Mesodermal cell (in vitro differentiated cells): ENCODE measurements at regions not wholly inside any gene's neighbourhood (a gene's known extent, or its start where the extent isn't known, plus 50 kb on each side); places are given as distances from the start of the nearest gene placed in this dataset.
A peak's percentile ranks its signal among the peaks of the same experiment; 100 is the strongest.
"Not testable (repeated sequence)": the region's sequence is repeated elsewhere in the genome, so short reads cannot be mapped to it uniquely, and the experiment has no call there.

Experiments
- H3K27ac ChIP-seq: 2 replicates; pipeline ENCODE4 v1.7.0; 2013; ENCODE audit warnings: mild to moderate bottlenecking, low read depth, low read length, moderate library complexity; ENCODE audit not compliant: severe bottlenecking
- H3K36me3 ChIP-seq: 2 replicates; pipeline ENCODE4 v1.7.1; 2013; ENCODE audit warnings: mild to moderate bottlenecking, low read length, moderate library complexity; ENCODE audit not compliant: control insufficient read depth, insufficient read depth
- H3K4me1 ChIP-seq: one replicate; pipeline ENCODE4 v1.7.1; 2013; ENCODE audit warnings: mild to moderate bottlenecking, low read length; ENCODE audit not compliant: insufficient read depth, control insufficient read depth, poor library complexity, severe bottlenecking
- H3K4me3 ChIP-seq: 2 replicates; pipeline ENCODE4 v1.7.0; 2013; ENCODE audit warnings: low read length, control low read depth, mild to moderate bottlenecking; ENCODE audit not compliant: insufficient read depth, poor library complexity, severe bottlenecking; ENCODE audit errors: extremely low read depth
- H3K9me3 ChIP-seq: 2 replicates; pipeline ENCODE4 v1.7.1; 2013; ENCODE audit warnings: mild to moderate bottlenecking, low read length, moderate library complexity; ENCODE audit not compliant: control insufficient read depth
- WGBS, 2 experiments: methylation state at CpG; one replicate each; pipeline ENCODE4 v1.1.5; 2013; ENCODE audit warnings: missing lambda C conversion rate in 2 of 2; ENCODE audit not compliant: insufficient coverage in 2 of 2; 5-methylcytosine and 5-hydroxymethylcytosine counted together

- Histone ChIP-seq H3K36me3 (no peaks in the 10 kb centered on the region), H3K4me3 (no peak overlapping the region), H3K4me1 (no peaks in the 10 kb centered on the region), H3K9me3 (no peaks in the 10 kb centered on the region), H3K27ac (no peak overlapping the region)
These were observed 225.1 kb downstream of the LRRC3B start for GRCh38 chr3:26847680-26848079.

GRCh38 chr3:26894443-26894842 lies 271.9 kb downstream of the LRRC3B start:
- Histone ChIP-seq H3K4me3 (no peak overlapping the region), H3K4me1 (no peaks in the 10 kb centered on the region), H3K27ac (no peak overlapping the region), H3K36me3 (no peaks in the 10 kb centered on the region), H3K9me3 (no peaks in the 10 kb centered on the region)
- 100% methylated on average over 1 of the region's 3 CpGs; no CpG with 5 or more reads in 1 of the 2 experiments for WGBS, 2 experiments

- Histone ChIP-seq H3K36me3 (no peaks in the 10 kb centered on the region), H3K9me3 (no peaks in the 10 kb centered on the region), H3K4me3 (no peak overlapping the region), H3K27ac (no peak overlapping the region), H3K4me1 (no peaks in the 10 kb centered on the region)
These were observed 292.6 kb downstream of the LRRC3B start for GRCh38 chr3:26915208-26915607.

GRCh38 chr3:26920646-26921478 lies 298.3 kb downstream of the LRRC3B start:
- Histone ChIP-seq H3K9me3 (no peaks in the 10 kb centered on the region), H3K27ac (peak overlapping the region; percentile 66), H3K36me3 (no peaks in the 10 kb centered on the region), H3K4me3 (no peak overlapping the region), H3K4me1 (no peaks in the 10 kb centered on the region)
- 75 to 81% methylated on average over 7 to 8 of the region's 12 CpGs for WGBS, 2 experiments

DNA sequence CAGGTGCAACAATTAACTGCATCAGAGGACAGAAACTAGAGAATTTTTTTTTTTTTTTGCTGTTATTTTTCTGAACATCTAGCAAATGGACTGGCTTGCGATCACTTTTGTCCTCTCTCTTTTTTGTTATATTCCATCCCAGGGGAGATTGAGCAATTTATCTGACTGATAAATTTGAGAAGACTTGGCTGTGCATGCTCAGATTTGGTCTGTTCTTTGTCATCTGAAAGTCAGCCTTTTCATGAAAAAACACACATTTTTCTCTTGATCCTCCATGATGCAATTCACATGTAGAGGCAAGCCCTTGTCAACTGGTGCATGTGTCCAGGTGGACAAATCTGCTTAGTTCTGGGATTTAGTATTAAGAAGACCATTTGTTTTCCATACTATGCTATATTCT lies 309.3 kb downstream of the LRRC3B start:
- no peaks in the 10 kb centered on the region for H3K36me3 ChIP-seq
- no CpG with 5 or more reads among the region's 1 CpG for WGBS, 2 experiments
- no peak overlapping the region for H3K4me3 ChIP-seq
- H3K4me1 ChIP-seq, result no peaks in the 10 kb centered on the region
- no peaks in the 10 kb centered on the region for H3K9me3 ChIP-seq
- H3K27ac ChIP-seq, result no peak overlapping the region

DNA sequence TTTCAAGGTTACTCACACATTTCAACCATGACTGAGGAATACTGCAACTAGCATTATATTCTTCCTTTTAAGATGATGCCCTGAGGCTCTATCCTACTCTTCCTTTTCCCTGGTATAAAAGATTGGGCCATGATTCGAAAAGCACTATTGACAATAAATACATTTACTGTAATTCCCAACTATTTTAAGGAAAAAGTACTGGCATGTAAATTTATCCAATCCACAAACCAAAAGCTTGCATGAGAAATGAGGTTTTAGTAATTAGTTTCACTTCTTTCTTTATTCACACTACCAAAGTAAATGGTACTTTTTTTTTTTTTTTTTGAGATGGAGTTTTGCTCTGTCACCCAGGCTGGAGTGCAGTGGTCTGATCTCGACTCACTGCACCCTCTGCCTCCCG lies 310.2 kb downstream of the LRRC3B start:
- H3K9me3 ChIP-seq, result no peaks in the 10 kb centered on the region
- H3K4me3 ChIP-seq, result no peak overlapping the region
- no peaks in the 10 kb centered on the region for H3K36me3 ChIP-seq
- H3K4me1 ChIP-seq, result no peaks in the 10 kb centered on the region
- H3K27ac ChIP-seq, result no peak overlapping the region
- 83 to 100% methylated on average over 1 of the region's 3 CpGs for WGBS, 2 experiments

DNA sequence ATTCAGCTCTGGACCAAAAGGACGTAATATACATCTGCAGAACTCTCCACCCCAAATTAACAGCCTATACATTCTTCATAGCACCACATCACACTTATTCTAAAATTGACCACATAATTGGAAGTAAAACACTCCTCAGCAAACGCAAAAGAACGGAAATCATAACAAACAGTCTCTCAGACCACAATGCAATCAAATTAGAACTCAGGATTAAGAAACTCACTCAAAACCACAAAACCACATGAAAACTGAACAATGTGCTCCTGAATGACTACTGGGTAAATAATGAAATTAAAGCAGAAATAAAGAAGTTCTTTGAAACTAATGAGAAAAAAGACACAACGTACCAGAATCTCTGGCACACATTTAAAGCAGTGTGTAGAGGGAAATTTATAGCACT lies 322.9 kb downstream of the LRRC3B start:
- not testable (repeated sequence) for H3K4me1 ChIP-seq, H3K36me3 ChIP-seq, H3K9me3 ChIP-seq, H3K4me3 ChIP-seq, H3K27ac ChIP-seq
- WGBS, 2 experiments, result no CpG with 5 or more reads among the region's 4 CpGs

DNA sequence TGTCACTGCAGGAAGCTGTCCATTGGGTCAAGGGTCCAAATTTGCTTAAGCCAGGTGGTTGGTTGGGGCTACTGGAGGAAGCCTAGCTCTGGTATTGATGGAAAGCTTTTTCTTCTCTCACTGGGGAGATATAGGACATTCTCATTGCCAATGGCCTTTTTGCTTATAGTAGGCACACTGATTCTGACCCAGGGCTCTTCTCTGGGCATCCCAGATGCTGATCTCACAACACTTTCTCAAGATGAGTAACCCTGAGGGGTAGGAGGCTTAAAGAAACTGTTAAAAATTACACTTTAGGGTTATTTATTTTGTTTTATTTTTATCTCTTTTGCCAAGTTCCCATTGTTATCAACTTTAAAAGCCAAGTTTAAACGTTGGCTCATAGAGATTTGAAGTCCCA lies 337.8 kb downstream of the LRRC3B start:
- H3K4me1 ChIP-seq, result no peaks in the 10 kb centered on the region
- 100% methylated on average over 1 of the region's 1 CpG; no CpG with 5 or more reads in 1 of the 2 experiments for WGBS, 2 experiments
- H3K4me3 ChIP-seq, result no peak overlapping the region
- no peak overlapping the region for H3K27ac ChIP-seq
- H3K36me3 ChIP-seq, result no peaks in the 10 kb centered on the region
- no peaks in the 10 kb centered on the region for H3K9me3 ChIP-seq

DNA sequence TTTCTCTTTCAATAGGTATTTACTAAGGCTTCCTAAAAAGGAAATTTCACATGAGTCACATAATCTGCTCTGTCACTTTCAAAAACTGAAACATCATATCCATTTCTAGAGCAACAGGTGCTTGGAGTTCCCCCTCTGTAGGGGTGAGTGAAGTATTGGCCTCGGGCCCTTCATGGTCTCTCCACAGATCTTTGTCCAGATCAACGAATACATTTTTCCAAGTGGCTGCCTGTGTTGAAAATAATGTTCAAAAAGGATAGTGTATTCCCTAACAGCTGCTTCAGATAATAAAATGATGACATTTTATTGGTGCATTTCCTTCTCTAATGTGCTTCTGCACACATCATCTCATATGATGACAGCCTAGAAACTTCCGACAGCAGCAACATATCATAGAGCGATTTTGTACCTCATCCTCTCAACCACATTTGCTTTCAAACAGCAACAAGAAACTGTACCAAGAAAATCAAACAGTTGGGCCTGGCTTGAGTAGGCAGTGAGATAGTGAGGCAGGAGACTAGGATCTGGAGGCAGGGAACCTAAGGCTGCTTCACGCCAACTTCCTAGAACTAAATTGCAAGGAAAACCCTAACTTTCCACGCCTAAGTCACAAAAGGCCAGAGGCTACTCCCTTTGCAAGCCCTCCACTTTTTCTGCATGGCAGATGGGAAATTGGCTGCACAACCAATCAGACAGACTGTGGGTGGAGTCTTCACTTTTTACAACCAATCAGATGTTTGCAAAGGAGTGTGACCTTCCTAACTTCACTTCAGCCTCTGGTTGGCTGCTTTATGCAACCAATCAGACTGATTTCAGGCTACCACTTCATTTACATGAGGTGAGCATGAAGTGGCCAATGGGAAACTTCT lies 340.2 kb downstream of the LRRC3B start:
- 95% methylated on average over 2 of the region's 6 CpGs; no CpG with 5 or more reads in 1 of the 2 experiments for WGBS, 2 experiments

GRCh38 chr3:26963361-26963743 lies 340.8 kb downstream of the LRRC3B start:
- Histone ChIP-seq H3K27ac (no peak overlapping the region), H3K4me3 (no peak overlapping the region), H3K36me3 (no peaks in the 10 kb centered on the region), H3K9me3 (no peaks in the 10 kb centered on the region), H3K4me1 (no peaks in the 10 kb centered on the region)
- WGBS, 2 experiments, result 83 to 100% methylated on average over 3 of the region's 5 CpGs

More for the DNA sequence above, 340.2 kb downstream of the LRRC3B start:
- Histone ChIP-seq H3K27ac (no peak overlapping the region), H3K36me3 (no peaks in the 10 kb centered on the region), H3K4me1 (no peaks in the 10 kb centered on the region), H3K9me3 (no peaks in the 10 kb centered on the region), H3K4me3 (no peak overlapping the region)

GRCh38 chr3:26964313-26964712 lies 341.7 kb downstream of the LRRC3B start:
- H3K36me3 ChIP-seq, result no peaks in the 10 kb centered on the region
- no peaks in the 10 kb centered on the region for H3K9me3 ChIP-seq
- no peak overlapping the region for H3K27ac ChIP-seq
- no peak overlapping the region for H3K4me3 ChIP-seq
- no peaks in the 10 kb centered on the region for H3K4me1 ChIP-seq
